ENCODE measurements at regions not wholly inside any gene's neighbourhood (a gene's known extent, or its start where the extent isn't known, plus 50 kb on each side); places are given as distances from the start of the nearest gene placed in this dataset.

GRCh38 chr13:79267560-79267959, 138.5 kb downstream of the RBM26 start:
- DNase-seq (ENCODE audit: low spot score) = peak; percentile 39

GRCh38 chr13:79258489-79258888, 147.6 kb downstream of the RBM26 start:
- DNase-seq (ENCODE audit: low spot score) = no peak

- no peak for DNase-seq (ENCODE audit: low spot score)
Measured at GRCh38 chr13:79246578-79246949, 159.5 kb downstream of the RBM26 start.

- no peak for DNase-seq (ENCODE audit: low spot score)
Measured at GRCh38 chr13:79245937-79246577, 160.0 kb downstream of the RBM26 start.

GRCh38 chr13:79241697-79242096, 164.4 kb downstream of the RBM26 start:
- DNase-seq (ENCODE audit: low spot score) = no peak

GRCh38 chr13:79237981-79238380, 168.1 kb downstream of the RBM26 start:
- DNase-seq (ENCODE audit: low spot score) = no peak

GRCh38 chr13:79231887-79232286, 174.2 kb downstream of the RBM26 start:
- no peak for DNase-seq (ENCODE audit: low spot score)

- no peak for DNase-seq (ENCODE audit: low spot score)
Measured at GRCh38 chr13:79229761-79230160, 176.3 kb downstream of the RBM26 start.

- no peak for DNase-seq (ENCODE audit: low spot score)
Measured at GRCh38 chr13:79228972-79229371, 177.1 kb downstream of the RBM26 start.

- no peak for DNase-seq (ENCODE audit: low spot score)
Measured at GRCh38 chr13:79227418-79227817, 178.6 kb downstream of the RBM26 start.

GRCh38 chr13:79226938-79227337, 179.1 kb downstream of the RBM26 start:
- no peak for DNase-seq (ENCODE audit: low spot score)

GRCh38 chr13:79226250-79226649, 179.8 kb downstream of the RBM26 start:
- DNase-seq (ENCODE audit: low spot score) = no peak

- DNase-seq (ENCODE audit: low spot score) = no peak
Measured at GRCh38 chr13:79225487-79226232, 180.4 kb downstream of the RBM26 start.

GRCh38 chr13:79222427-79223205, 183.4 kb downstream of the RBM26 start:
- DNase-seq (ENCODE audit: low spot score) = no peak

GRCh38 chr13:79212064-79212619, 193.9 kb downstream of the RBM26 start:
- no peak for DNase-seq (ENCODE audit: low spot score)

GRCh38 chr13:79211377-79211776, 194.7 kb downstream of the RBM26 start:
- DNase-seq (ENCODE audit: low spot score) = no peak

GRCh38 chr13:79197933-79198332, 208.1 kb downstream of the RBM26 start:
- DNase-seq (ENCODE audit: low spot score) = no peak

GRCh38 chr13:79196843-79197242, 209.2 kb downstream of the RBM26 start:
- DNase-seq (ENCODE audit: low spot score) = no peak

- no peak for DNase-seq (ENCODE audit: low spot score)
Measured at GRCh38 chr13:79196366-79196765, 209.7 kb downstream of the RBM26 start.

GRCh38 chr13:79194727-79195126, 211.3 kb downstream of the RBM26 start:
- DNase-seq (ENCODE audit: low spot score) = no peak

GRCh38 chr13:79194272-79194671, 211.8 kb downstream of the RBM26 start:
- DNase-seq (ENCODE audit: low spot score) = no peak

- DNase-seq (ENCODE audit: low spot score) = no peak
Measured at GRCh38 chr13:79191501-79191900, 214.6 kb downstream of the RBM26 start.
